Panc1 (cell line): ENCODE measurements at regions not wholly inside any gene's neighbourhood (a gene's known extent, or its start where the extent isn't known, plus 50 kb on each side); places are given as distances from the start of the nearest gene placed in this dataset.
A peak's percentile ranks its signal among the peaks of the same experiment; 100 is the strongest.

Source experiments
- POLR2AphosphoS5 ChIP-seq: IDR thresholded peaks from 2 replicates; pipeline ENCODE4 v1.6.1; 2012; ENCODE audit warnings: mild to moderate bottlenecking, low read depth, low read length, moderate library complexity
- REST ChIP-seq, 2 experiments: IDR thresholded peaks; 2 replicates each; pipeline ENCODE4 v1.6.1; 2011 to 2012; ENCODE audit warnings: low read depth in 2 of 2, control low read depth in 1 of 2, low read length in 1 of 2, mild to moderate bottlenecking in 1 of 2, moderate library complexity in 1 of 2; ENCODE audit not compliant: insufficient read depth in 1 of 2
- SIN3A ChIP-seq: IDR thresholded peaks from 2 replicates; pipeline ENCODE4 v1.6.1; 2012; ENCODE audit warnings: low read depth, mild to moderate bottlenecking, low read length, moderate library complexity, borderline replicate concordance; ENCODE audit not compliant: insufficient read depth
- TCF7L2 ChIP-seq: IDR thresholded peaks from 2 replicates; pipeline ENCODE4 v1.6.1; 2011; ENCODE audit warnings: mild to moderate bottlenecking, low read depth, low read length, inconsistent platforms
- TF ChIP-seq, protein P1 (sequence below): fragments of 450-650 bp; IDR thresholded peaks from 2 replicates; pipeline ENCODE4 v1.5.1; 2017; ENCODE audit warnings: mild to moderate bottlenecking

- TF ChIP-seq, protein P1, sequence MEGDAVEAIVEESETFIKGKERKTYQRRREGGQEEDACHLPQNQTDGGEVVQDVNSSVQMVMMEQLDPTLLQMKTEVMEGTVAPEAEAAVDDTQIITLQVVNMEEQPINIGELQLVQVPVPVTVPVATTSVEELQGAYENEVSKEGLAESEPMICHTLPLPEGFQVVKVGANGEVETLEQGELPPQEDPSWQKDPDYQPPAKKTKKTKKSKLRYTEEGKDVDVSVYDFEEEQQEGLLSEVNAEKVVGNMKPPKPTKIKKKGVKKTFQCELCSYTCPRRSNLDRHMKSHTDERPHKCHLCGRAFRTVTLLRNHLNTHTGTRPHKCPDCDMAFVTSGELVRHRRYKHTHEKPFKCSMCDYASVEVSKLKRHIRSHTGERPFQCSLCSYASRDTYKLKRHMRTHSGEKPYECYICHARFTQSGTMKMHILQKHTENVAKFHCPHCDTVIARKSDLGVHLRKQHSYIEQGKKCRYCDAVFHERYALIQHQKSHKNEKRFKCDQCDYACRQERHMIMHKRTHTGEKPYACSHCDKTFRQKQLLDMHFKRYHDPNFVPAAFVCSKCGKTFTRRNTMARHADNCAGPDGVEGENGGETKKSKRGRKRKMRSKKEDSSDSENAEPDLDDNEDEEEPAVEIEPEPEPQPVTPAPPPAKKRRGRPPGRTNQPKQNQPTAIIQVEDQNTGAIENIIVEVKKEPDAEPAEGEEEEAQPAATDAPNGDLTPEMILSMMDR = no peak
- no peak for TF ChIP-seq REST (IDR thresholded peaks at IDR 0.05; ENCODE audit: insufficient read depth in 1 of 2, low read depth in 2 of 2, low read length in 1 of 2)
- no peak for TF ChIP-seq POLR2AphosphoS5
- TF ChIP-seq TCF7L2 = peak; percentile 45; the same call in 1 of the 2 replicates
- TF ChIP-seq SIN3A = no peak
Observed at GRCh38 chr19:27748551-27749152, 1464.3 kb downstream of the UQCRFS1 start.
